ENCODE measurements at regions not wholly inside any gene's neighbourhood (a gene's known extent, or its start where the extent isn't known, plus 50 kb on each side); places are given as distances from the start of the nearest gene placed in this dataset.

DNA sequence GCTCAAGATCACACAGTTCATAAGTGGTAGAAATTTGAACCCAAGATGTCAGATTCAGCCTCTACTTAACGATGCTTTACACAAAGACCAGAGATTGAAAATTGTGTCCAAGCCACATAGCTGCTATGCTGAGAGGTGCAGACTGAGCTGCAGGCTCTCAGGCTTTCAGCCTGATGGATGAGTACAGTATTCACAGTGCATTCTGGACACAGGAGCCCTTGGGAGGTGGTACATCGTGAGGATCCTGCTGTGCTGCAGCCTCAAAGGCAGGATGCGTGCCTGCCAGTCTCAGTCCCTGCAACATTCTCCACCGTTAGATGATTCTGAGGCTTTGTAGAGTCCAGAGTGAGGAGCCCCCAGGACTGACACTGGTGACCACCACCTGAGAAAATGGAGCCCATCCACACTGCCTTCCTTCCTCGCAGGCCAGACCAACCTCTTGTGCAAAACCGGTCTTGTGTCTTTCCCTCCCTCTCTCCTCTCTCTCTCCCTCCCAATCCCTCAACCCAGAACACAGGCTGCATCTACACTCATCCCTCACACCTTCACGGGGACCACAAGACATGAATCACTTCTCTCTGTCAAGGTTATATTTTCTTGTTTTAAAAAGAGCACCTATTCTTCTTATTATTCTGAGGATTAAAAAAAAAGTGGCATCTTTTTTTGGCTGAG, 203.4 kb upstream of the ZNF507 start:
- TF ChIP-seq POLR2AphosphoS5 (IDR thresholded peaks at IDR 0.05; ENCODE audit: low read depth, low read length) (no peak), PAX5 (IDR thresholded peaks at IDR 0.05; ENCODE audit: insufficient read depth, low read length, severe bottlenecking) (no peak), POLR2A (IDR thresholded peaks at IDR 0.05; ENCODE audit: low read depth, low read length) (no peak), TAF1 (IDR thresholded peaks at IDR 0.05; ENCODE audit: low read depth, low read length) (no peak), SPI1 (IDR thresholded peaks at IDR 0.05; ENCODE audit: low read depth, low read length) (no peak)
